Astrocyte (in vitro differentiated cells and primary cell): ENCODE measurements at regions not wholly inside any gene's neighbourhood (a gene's known extent, or its start where the extent isn't known, plus 50 kb on each side); places are given as distances from the start of the nearest gene placed in this dataset.

ENCODE experiments used
- EZH2 ChIP-seq: IDR thresholded peaks from 2 replicates; pipeline ENCODE4 v1.6.1; 2012; ENCODE audit warnings: mild to moderate bottlenecking, low read length, inconsistent platforms; ENCODE audit not compliant: insufficient read depth
- TF ChIP-seq, protein P1 (sequence below): IDR thresholded peaks from 2 replicates; pipeline ENCODE4 v1.5.1; 2011; ENCODE audit warnings: low read depth, mild to moderate bottlenecking, inconsistent platforms, low read length, moderate library complexity; ENCODE audit not compliant: insufficient read depth

DNA sequence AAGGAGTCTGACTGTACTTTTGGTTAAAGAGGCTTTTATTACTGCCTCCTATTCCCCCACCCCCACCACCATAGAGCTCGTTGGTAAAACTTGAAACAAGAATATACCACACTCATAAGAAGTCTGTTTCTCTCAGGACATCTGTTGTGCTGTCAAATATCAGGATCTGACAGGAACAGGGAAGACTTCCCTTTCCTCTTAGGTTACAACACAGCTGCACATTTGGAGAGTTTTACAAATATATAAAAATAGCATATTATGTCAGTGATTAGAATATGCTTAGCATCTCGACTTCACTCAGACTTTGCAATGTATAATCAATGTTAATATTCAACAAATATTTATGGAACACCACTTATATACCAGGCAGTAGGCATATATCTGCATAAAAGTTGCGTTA lies 439.6 kb upstream of the REG3G start:
- TF ChIP-seq, protein P1, sequence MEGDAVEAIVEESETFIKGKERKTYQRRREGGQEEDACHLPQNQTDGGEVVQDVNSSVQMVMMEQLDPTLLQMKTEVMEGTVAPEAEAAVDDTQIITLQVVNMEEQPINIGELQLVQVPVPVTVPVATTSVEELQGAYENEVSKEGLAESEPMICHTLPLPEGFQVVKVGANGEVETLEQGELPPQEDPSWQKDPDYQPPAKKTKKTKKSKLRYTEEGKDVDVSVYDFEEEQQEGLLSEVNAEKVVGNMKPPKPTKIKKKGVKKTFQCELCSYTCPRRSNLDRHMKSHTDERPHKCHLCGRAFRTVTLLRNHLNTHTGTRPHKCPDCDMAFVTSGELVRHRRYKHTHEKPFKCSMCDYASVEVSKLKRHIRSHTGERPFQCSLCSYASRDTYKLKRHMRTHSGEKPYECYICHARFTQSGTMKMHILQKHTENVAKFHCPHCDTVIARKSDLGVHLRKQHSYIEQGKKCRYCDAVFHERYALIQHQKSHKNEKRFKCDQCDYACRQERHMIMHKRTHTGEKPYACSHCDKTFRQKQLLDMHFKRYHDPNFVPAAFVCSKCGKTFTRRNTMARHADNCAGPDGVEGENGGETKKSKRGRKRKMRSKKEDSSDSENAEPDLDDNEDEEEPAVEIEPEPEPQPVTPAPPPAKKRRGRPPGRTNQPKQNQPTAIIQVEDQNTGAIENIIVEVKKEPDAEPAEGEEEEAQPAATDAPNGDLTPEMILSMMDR = no peak
- no peak for TF ChIP-seq EZH2
